GM23338 (cell line): ENCODE measurements at regions not wholly inside any gene's neighbourhood (a gene's known extent, or its start where the extent isn't known, plus 50 kb on each side); places are given as distances from the start of the nearest gene placed in this dataset.

Source experiments
- CREB1 ChIP-seq: fragments of 250-450 bp; sonication (Bioruptor Pico); IDR thresholded peaks from 2 replicates; pipeline ENCODE4 v1.5.0; 2020; ENCODE audit warnings: low read depth, mild to moderate bottlenecking, moderate library complexity
- CTCF ChIP-seq, 2 experiments: fragments of 200-600 bp in 1 of 2; sonication (generic) in 1 of 2; conservative IDR thresholded peaks; 2 replicates each; pipeline versions ENCODE4 v1.5.1 to v1.6.1; 2016 to 2017; ENCODE audit warnings: antibody characterized with exemption in 2 of 2, low read depth in 2 of 2, mild to moderate bottlenecking in 2 of 2, moderate library complexity in 1 of 2
- ETS1 ChIP-seq: IDR thresholded peaks from 2 replicates; pipeline ENCODE4 v1.6.1; 2016; ENCODE audit warnings: antibody characterized with exemption
- EZH2 ChIP-seq: fragments of 200-600 bp; sonication (generic); IDR thresholded peaks from one replicate; pipeline ENCODE4 v1.8.0; 2017; ENCODE audit warnings: antibody characterized with exemption, mild to moderate bottlenecking, low read depth; ENCODE audit not compliant: unreplicated experiment
- POLR2AphosphoS5 ChIP-seq: IDR thresholded peaks from 2 replicates; pipeline ENCODE4 v1.6.1; 2016; ENCODE audit warnings: antibody characterized with exemption, low read depth
- STAT1 ChIP-seq: IDR thresholded peaks from one replicate; pipeline ENCODE4 v1.6.1; 2016; ENCODE audit warnings: antibody characterized with exemption; ENCODE audit not compliant: unreplicated experiment
- ZNF114 ChIP-seq: fragments of 250-450 bp; sonication (Bioruptor Pico); IDR thresholded peaks from 2 replicates; pipeline ENCODE4 v1.5.0; 2020; ENCODE audit warnings: mild to moderate bottlenecking, moderate library complexity

GRCh38 chr2:116317111-116317510 lies 1497.4 kb upstream of the DDX18 start:
- TF ChIP-seq CTCF (conservative IDR thresholded peaks at IDR 0.05; ENCODE audit: low read depth in 2 of 2) (no peak), POLR2AphosphoS5 (no peak), EZH2 (no peak), ETS1 (no peak), STAT1 (no peak), CREB1 (CRISPR knock-in tag) (no peak), ZNF114 (no peak)
